ENCODE measurements at regions not wholly inside any gene's neighbourhood (a gene's known extent, or its start where the extent isn't known, plus 50 kb on each side); places are given as distances from the start of the nearest gene placed in this dataset.

- Histone ChIP-seq H3K79me2 (ENCODE audit: low read length) (no peaks in the 10 kb centered on the region), H3K9me3 (ENCODE audit: low read length) (no peaks in the 10 kb centered on the region), H3F3A (ENCODE audit: low read length, unreplicated experiment) (no peaks in the 10 kb centered on the region), H3K36me3 (ENCODE audit: low read depth, low read length) (no peaks in the 10 kb centered on the region), H3K4me3 (ENCODE audit: low read length) (no peak overlapping the region), H3K9me2 (replicated peaks; ENCODE audit: low read length) (no peaks in the 10 kb centered on the region), H3K27ac (ENCODE audit: low read length) (no peak overlapping the region), H3K4me2 (ENCODE audit: low read length) (no peak overlapping the region), H2AFZ (ENCODE audit: low read length) (no peak overlapping the region), H3K9ac (ENCODE audit: low read length) (no peak overlapping the region), H3K4me1 (ENCODE audit: insufficient read depth, low read length) (no peaks in the 10 kb centered on the region), H4K20me1 (ENCODE audit: low read length) (no peaks in the 10 kb centered on the region), H3K27me3 (ENCODE audit: low read length) (no peaks in the 10 kb centered on the region)
- no peak for ATAC-seq
- no peak for DNase-seq
- TF ChIP-seq EZH2 (IDR thresholded peaks at IDR 0.05; ENCODE audit: low read length, unreplicated experiment) = no peak
- TF ChIP-seq CTCF (conservative IDR thresholded peaks at IDR 0.05; ENCODE audit: low read depth, low read length) = no peak
- TF ChIP-seq EZH2phosphoT487 (IDR thresholded peaks at IDR 0.05; ENCODE audit: borderline replicate concordance, low read length) = no peak
- POLR2A ChIA-PET (ENCODE audit: unreplicated experiment) = no interaction called here
- CTCF ChIA-PET = no interaction called here
- intact Hi-C loops (cut with micrococcal nuclease) = no loop called here
- no TSS peak for BruUV-seq (replicated peaks)
These were observed 702.5 kb downstream of the NLGN4X start for GRCh38 chrX:5526191-5526590.

- TF ChIP-seq CTCF (conservative IDR thresholded peaks at IDR 0.05; ENCODE audit: low read depth, low read length) (no peak), EZH2 (IDR thresholded peaks at IDR 0.05; ENCODE audit: low read length, unreplicated experiment) (no peak), EZH2phosphoT487 (IDR thresholded peaks at IDR 0.05; ENCODE audit: borderline replicate concordance, low read length) (no peak)
- H3K4me1 ChIP-seq (ENCODE audit: insufficient read depth, low read length) = no peaks in the 10 kb centered on the region
- CTCF ChIA-PET = no interaction called here
- no peaks in the 10 kb centered on the region for H3K9me3 ChIP-seq (ENCODE audit: low read length)
- no peaks in the 10 kb centered on the region for H3F3A ChIP-seq (ENCODE audit: low read length, unreplicated experiment)
- H3K79me2 ChIP-seq (ENCODE audit: low read length) = no peaks in the 10 kb centered on the region
- POLR2A ChIA-PET (ENCODE audit: unreplicated experiment) = no interaction called here
- H3K4me3 ChIP-seq (ENCODE audit: low read length) = no peak overlapping the region
- intact Hi-C loops (cut with micrococcal nuclease) = no loop called here
- BruUV-seq (replicated peaks) = no TSS peak
- no peak overlapping the region for H3K9ac ChIP-seq (ENCODE audit: low read length)
- DNase-seq (no peak), ATAC-seq (no peak)
- no peaks in the 10 kb centered on the region for H4K20me1 ChIP-seq (ENCODE audit: low read length)
- H3K9me2 ChIP-seq (replicated peaks; ENCODE audit: low read length) = no peaks in the 10 kb centered on the region
- H3K36me3 ChIP-seq (ENCODE audit: low read depth, low read length) = no peaks in the 10 kb centered on the region
- H2AFZ ChIP-seq (ENCODE audit: low read length) = no peak overlapping the region
- H3K27ac ChIP-seq (ENCODE audit: low read length) = no peak overlapping the region
- H3K27me3 ChIP-seq (ENCODE audit: low read length) = no peaks in the 10 kb centered on the region
- H3K4me2 ChIP-seq (ENCODE audit: low read length) = no peak overlapping the region
These were observed 737.7 kb downstream of the NLGN4X start for GRCh38 chrX:5490786-5491563.

DNA sequence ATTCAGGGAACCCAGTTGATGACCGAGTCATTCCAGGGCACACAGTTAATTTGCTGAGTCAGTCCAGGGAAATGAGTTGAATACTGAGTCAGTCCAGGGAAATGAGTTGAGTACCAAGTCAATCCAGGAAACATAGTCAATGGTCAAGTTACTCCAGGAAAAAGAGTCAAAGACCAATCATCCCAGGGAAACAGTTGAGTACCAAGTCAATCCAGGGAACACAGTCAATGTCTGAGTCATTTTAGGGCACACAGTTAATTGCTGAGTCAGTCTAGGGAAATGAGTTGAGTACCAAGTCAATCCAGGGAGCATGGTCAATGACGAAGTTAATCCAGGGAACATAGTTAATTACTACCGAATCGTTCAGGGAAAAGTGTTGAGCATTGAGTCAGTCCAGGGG, 754.4 kb downstream of the NLGN4X start:
- no peaks in the 10 kb centered on the region for H3K9me3 ChIP-seq (ENCODE audit: low read length)
- ATAC-seq (no peak), DNase-seq (peak; percentile 4)
- no peaks in the 10 kb centered on the region for H3K9me2 ChIP-seq (replicated peaks; ENCODE audit: low read length)
- H4K20me1 ChIP-seq (ENCODE audit: low read length) = no peaks in the 10 kb centered on the region
- intact Hi-C loops (cut with micrococcal nuclease) = no loop called here
- POLR2A ChIA-PET (ENCODE audit: unreplicated experiment) = no interaction called here
- H3K9ac ChIP-seq (ENCODE audit: low read length) = no peak overlapping the region
- H3F3A ChIP-seq (ENCODE audit: low read length, unreplicated experiment) = no peaks in the 10 kb centered on the region
- TF ChIP-seq EZH2phosphoT487 (IDR thresholded peaks at IDR 0.05; ENCODE audit: borderline replicate concordance, low read length) = no peak
- TF ChIP-seq CTCF (conservative IDR thresholded peaks at IDR 0.05; ENCODE audit: low read depth, low read length) = no peak
- no peak for TF ChIP-seq EZH2 (IDR thresholded peaks at IDR 0.05; ENCODE audit: low read length, unreplicated experiment)
- CTCF ChIA-PET = no interaction called here
- H2AFZ ChIP-seq (ENCODE audit: low read length) = no peak overlapping the region
- no peaks in the 10 kb centered on the region for H3K27me3 ChIP-seq (ENCODE audit: low read length)
- BruUV-seq (replicated peaks) = no TSS peak
- H3K27ac ChIP-seq (ENCODE audit: low read length) = no peak overlapping the region
- H3K79me2 ChIP-seq (ENCODE audit: low read length) = no peaks in the 10 kb centered on the region
- no peak overlapping the region for H3K4me2 ChIP-seq (ENCODE audit: low read length)
- H3K4me3 ChIP-seq (ENCODE audit: low read length) = no peak overlapping the region
- H3K36me3 ChIP-seq (ENCODE audit: low read depth, low read length) = no peaks in the 10 kb centered on the region
- no peaks in the 10 kb centered on the region for H3K4me1 ChIP-seq (ENCODE audit: insufficient read depth, low read length)
